OCI-LY3 (cell line): ENCODE measurements at regions not wholly inside any gene's neighbourhood (a gene's known extent, or its start where the extent isn't known, plus 50 kb on each side); places are given as distances from the start of the nearest gene placed in this dataset.

Source experiments
- H2AFZ ChIP-seq: fragments of 200-600, 300-600 bp; shearing (Covaris generic); 2 replicates; pipeline ENCODE4 v1.6.0; 2014; ENCODE audit warnings: antibody characterized with exemption, low read depth, low read length
- H3K27ac ChIP-seq: fragments of 200-600, 300-600 bp; sonication (generic); 2 replicates; pipeline ENCODE4 v1.5.1; 2014; ENCODE audit warnings: mild to moderate bottlenecking, low read length, moderate library complexity, mixed read lengths
- H3K27me3 ChIP-seq: fragments of 200-600, 300-600 bp; sonication (generic); 2 replicates; pipeline ENCODE4 v1.6.1; 2014; ENCODE audit warnings: low read depth, low read length, mixed read lengths
- H3K36me3 ChIP-seq: fragments of 200-600, 300-600 bp; sonication (generic); replicated peaks from 2 replicates; pipeline ENCODE3; 2014; ENCODE audit warnings: low read depth, low read length, mixed read lengths
- H3K4me1 ChIP-seq: fragments of 300-600, 200-600 bp; sonication (generic); 2 replicates; pipeline ENCODE4 v1.6.1; 2014; ENCODE audit warnings: low read length, mixed read lengths
- H3K4me2 ChIP-seq: fragments of 200-600, 300-600 bp; sonication (generic); 2 replicates; pipeline ENCODE4 v1.6.1; 2014; ENCODE audit warnings: low read length, mixed read lengths
- H3K4me3 ChIP-seq: fragments of 300-600, 200-600 bp; sonication (generic); 2 replicates; pipeline ENCODE4 v1.5.1; 2014; ENCODE audit warnings: antibody characterized with exemption, mild to moderate bottlenecking, low read length, moderate library complexity
- H3K79me2 ChIP-seq: fragments of 300-600, 200-600 bp; shearing (Covaris generic); 2 replicates; pipeline ENCODE4 v1.6.1; 2014; ENCODE audit warnings: mild to moderate bottlenecking, low read length, mixed read lengths
- H3K9ac ChIP-seq: fragments of 300-600, 200-600 bp; shearing (Covaris generic); 2 replicates; pipeline ENCODE4 v1.6.0; 2014; ENCODE audit warnings: mild to moderate bottlenecking, low read length, moderate library complexity
- H3K9me3 ChIP-seq: fragments of 200-600, 300-600 bp; shearing (Covaris generic); 2 replicates; pipeline ENCODE4 v1.6.1; 2014; ENCODE audit warnings: low read length, mixed read lengths; ENCODE audit not compliant: insufficient read depth
- H4K20me1 ChIP-seq: fragments of 200-600, 300-600 bp; sonication (generic); 2 replicates; pipeline ENCODE4 v1.6.1; 2016; ENCODE audit warnings: low read length, mixed read lengths; ENCODE audit not compliant: insufficient read depth
- CTCF ChIP-seq: fragments of 200-600, 300-600 bp; sonication (generic); IDR thresholded peaks from 2 replicates; pipeline ENCODE4 v1.5.1; 2014; ENCODE audit warnings: antibody characterized with exemption, low read length, low read depth
- EZH2phosphoT487 ChIP-seq: fragments of 200-600 bp; shearing (Covaris generic); IDR thresholded peaks from 2 replicates; pipeline ENCODE4 v1.6.1; 2018; ENCODE audit warnings: antibody characterized with exemption, mixed run types, low read depth

DNA sequence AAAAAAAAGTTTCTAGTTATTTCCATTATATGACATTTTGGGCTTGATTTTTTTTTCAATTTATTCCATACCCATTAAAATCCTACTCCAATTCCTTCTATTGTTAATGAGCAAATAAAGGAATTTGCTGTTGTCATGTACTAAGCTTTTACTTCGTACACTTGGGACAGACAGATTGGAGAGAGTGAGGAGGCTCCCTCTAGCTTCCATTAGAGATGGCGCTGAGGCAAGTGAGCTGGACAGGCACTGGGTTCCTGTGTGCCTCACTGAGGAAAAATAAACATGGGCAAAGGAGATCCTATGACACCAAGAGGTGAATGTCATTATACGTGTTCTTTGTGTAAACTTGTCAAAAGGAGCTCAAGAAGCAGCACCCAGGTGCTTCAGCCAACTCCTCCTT, 441.1 kb upstream of the MDFIC2 start:
- no peak overlapping the region for H3K4me3 ChIP-seq

GRCh38 chr3:70752051-70752450, 439.6 kb upstream of the MDFIC2 start:
- no peaks in the 10 kb centered on the region for H3K9me3 ChIP-seq
- no peaks in the 10 kb centered on the region for H3K4me1 ChIP-seq
- H2AFZ ChIP-seq: no peak overlapping the region
- H3K9ac ChIP-seq: no peak overlapping the region
- H3K27me3 ChIP-seq: peaks cover 7% of the 10 kb centered on the region; the same call in 1 of the 2 replicates
- no peak overlapping the region for H3K4me3 ChIP-seq
- no peaks in the 10 kb centered on the region for H4K20me1 ChIP-seq
- no peaks in the 10 kb centered on the region for H3K79me2 ChIP-seq
- H3K4me2 ChIP-seq: no peak overlapping the region
- TF ChIP-seq EZH2phosphoT487 (no peak), CTCF (no peak)
- no peaks in the 10 kb centered on the region for H3K36me3 ChIP-seq
- H3K27ac ChIP-seq: no peak overlapping the region

More for the DNA sequence above, 441.1 kb upstream of the MDFIC2 start:
- H3K4me1 ChIP-seq: no peaks in the 10 kb centered on the region
- no peaks in the 10 kb centered on the region for H4K20me1 ChIP-seq
- no peak overlapping the region for H3K27ac ChIP-seq
- peaks cover 7% of the 10 kb centered on the region; the same call in 1 of the 2 replicates for H3K27me3 ChIP-seq
- no peaks in the 10 kb centered on the region for H3K36me3 ChIP-seq
- H2AFZ ChIP-seq: no peak overlapping the region
- H3K79me2 ChIP-seq: no peaks in the 10 kb centered on the region
- H3K9me3 ChIP-seq: no peaks in the 10 kb centered on the region
- H3K9ac ChIP-seq: no peak overlapping the region
- H3K4me2 ChIP-seq: no peak overlapping the region
- TF ChIP-seq EZH2phosphoT487: no peak
- TF ChIP-seq CTCF: no peak

DNA sequence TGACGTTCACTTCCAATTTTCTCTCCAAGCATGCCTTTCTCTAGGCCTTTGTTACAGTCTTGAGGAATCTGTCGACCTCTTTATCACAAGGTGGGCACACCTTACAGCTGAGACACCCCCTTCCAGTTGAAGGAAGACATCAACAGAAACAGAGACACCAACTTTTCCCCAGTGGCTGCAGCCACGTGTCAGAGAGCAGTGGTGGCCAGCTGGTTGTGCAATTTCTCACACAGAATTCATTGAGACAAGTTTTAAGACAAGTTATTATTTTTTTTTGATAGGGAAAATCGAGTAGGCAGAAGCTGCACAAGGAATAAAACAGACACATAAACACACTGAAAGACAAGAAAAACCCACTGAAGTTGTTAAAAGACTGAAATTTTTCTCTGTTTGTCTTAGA, 436.7 kb upstream of the MDFIC2 start:
- no peak overlapping the region for H3K4me2 ChIP-seq
- no peak for TF ChIP-seq EZH2phosphoT487
- no peak for TF ChIP-seq CTCF
- H3K4me3 ChIP-seq: no peak overlapping the region
- peaks cover 7% of the 10 kb centered on the region; the same call in 1 of the 2 replicates for H3K27me3 ChIP-seq
- H4K20me1 ChIP-seq: no peaks in the 10 kb centered on the region
- H3K27ac ChIP-seq: no peak overlapping the region
- H3K4me1 ChIP-seq: no peaks in the 10 kb centered on the region
- no peak overlapping the region for H2AFZ ChIP-seq
- no peaks in the 10 kb centered on the region for H3K9me3 ChIP-seq
- H3K9ac ChIP-seq: no peak overlapping the region
- no peaks in the 10 kb centered on the region for H3K36me3 ChIP-seq
- no peaks in the 10 kb centered on the region for H3K79me2 ChIP-seq

- no peak overlapping the region for H3K4me3 ChIP-seq
- H2AFZ ChIP-seq: no peak overlapping the region
- H3K27me3 ChIP-seq: peaks cover 9% of the 10 kb centered on the region; the same call in 1 of the 2 replicates
- H4K20me1 ChIP-seq: no peaks in the 10 kb centered on the region
- no peaks in the 10 kb centered on the region for H3K4me1 ChIP-seq
- TF ChIP-seq CTCF: no peak
- no peak for TF ChIP-seq EZH2phosphoT487
- no peak overlapping the region for H3K9ac ChIP-seq
- H3K9me3 ChIP-seq: no peaks in the 10 kb centered on the region
- H3K27ac ChIP-seq: no peak overlapping the region
- H3K4me2 ChIP-seq: no peak overlapping the region
- H3K79me2 ChIP-seq: no peaks in the 10 kb centered on the region
- H3K36me3 ChIP-seq: no peaks in the 10 kb centered on the region
Observed at GRCh38 chr3:70748593-70748992, 436.2 kb upstream of the MDFIC2 start.
